ENCODE measurements at regions not wholly inside any gene's neighbourhood (a gene's known extent, or its start where the extent isn't known, plus 50 kb on each side); places are given as distances from the start of the nearest gene placed in this dataset.

- Histone ChIP-seq H3K9me3 (peaks cover 0 to 4% (median 0%) of the 10 kb centered on the region in 3 donors), H3K27me3 (no peaks in the 10 kb centered on the region), H3K36me3 (peaks cover 0 to 11% of the 10 kb centered on the region in 2 donors), H3K27ac (no peak overlapping the region), H3K4me3 (no peak overlapping the region), H3K4me1 (peaks cover 0 to 17% (median 0%) of the 10 kb centered on the region in 3 donors)
- 86 to 88% methylated on average over 2 of the region's 2 CpGs for WGBS, 2 donors (ENCODE audit: low coverage in 1 of 2)
- no peak for ATAC-seq
- TF ChIP-seq POLR2AphosphoS5 (IDR thresholded peaks at IDR 0.05), result no peak
- TF ChIP-seq POLR2A (IDR thresholded peaks at IDR 0.05), result no peak
- no peak for TF ChIP-seq EP300 (IDR thresholded peaks at IDR 0.05)
Observed at GRCh38 chr3:64932016-64932518, 244.3 kb upstream of the ADAMTS9 start.

- peaks cover 0 to 11% of the 10 kb centered on the region in 2 donors for H3K36me3 ChIP-seq
- WGBS, 2 donors (ENCODE audit: low coverage in 1 of 2), result 94 to 100% methylated on average over 2 of the region's 2 CpGs
- no peak overlapping the region for H3K4me3 ChIP-seq
- no peak overlapping the region for H3K27ac ChIP-seq
- peaks cover 0 to 4% (median 0%) of the 10 kb centered on the region in 3 donors for H3K9me3 ChIP-seq
- TF ChIP-seq EP300 (IDR thresholded peaks at IDR 0.05) (no peak), POLR2A (IDR thresholded peaks at IDR 0.05) (no peak), POLR2AphosphoS5 (IDR thresholded peaks at IDR 0.05) (no peak), CTCF (IDR thresholded peaks at IDR 0.05) (no peak)
- ATAC-seq, result no peak
- H3K4me1 ChIP-seq, result peaks cover 0 to 5% (median 0%) of the 10 kb centered on the region in 3 donors
- H3K27me3 ChIP-seq, result no peaks in the 10 kb centered on the region
Observed at GRCh38 chr3:64930891-64931290, 243.1 kb upstream of the ADAMTS9 start.

- no peaks in the 10 kb centered on the region for H3K4me1 ChIP-seq
- H3K9me3 ChIP-seq, result peaks cover 0 to 4% (median 0%) of the 10 kb centered on the region in 3 donors
- no peaks in the 10 kb centered on the region for H3K27me3 ChIP-seq
- TF ChIP-seq POLR2AphosphoS5 (IDR thresholded peaks at IDR 0.05), result no peak
- no peak for TF ChIP-seq EP300 (IDR thresholded peaks at IDR 0.05)
- no peak for TF ChIP-seq CTCF (IDR thresholded peaks at IDR 0.05)
- no peak for TF ChIP-seq POLR2A (IDR thresholded peaks at IDR 0.05)
- ATAC-seq, result peak; percentile 39
- peaks cover 0 to 12% of the 10 kb centered on the region in 2 donors for H3K36me3 ChIP-seq
- 61 to 72% methylated on average over 3 of the region's 3 CpGs for WGBS, 2 donors (ENCODE audit: low coverage in 1 of 2)
- no peak overlapping the region for H3K4me3 ChIP-seq
- H3K27ac ChIP-seq, result no peak overlapping the region
Observed at GRCh38 chr3:64928683-64929082, 240.9 kb upstream of the ADAMTS9 start.

- Histone ChIP-seq H3K27me3 (no peaks in the 10 kb centered on the region), H3K9me3 (peaks cover 0 to 4% (median 0%) of the 10 kb centered on the region in 3 donors), H3K4me3 (no peak overlapping the region), H3K27ac (no peak overlapping the region), H3K4me1 (no peaks in the 10 kb centered on the region), H3K36me3 (peaks cover 0 to 14% of the 10 kb centered on the region in 2 donors)
- TF ChIP-seq EP300 (IDR thresholded peaks at IDR 0.05) (no peak), CTCF (IDR thresholded peaks at IDR 0.05) (no peak), POLR2A (IDR thresholded peaks at IDR 0.05) (no peak), POLR2AphosphoS5 (IDR thresholded peaks at IDR 0.05) (no peak)
- ATAC-seq, result no peak
- WGBS, 2 donors (ENCODE audit: low coverage in 1 of 2), result 68 to 80% methylated on average over 1 to 3 of the region's 3 CpGs
Observed at GRCh38 chr3:64927689-64928088, 239.9 kb upstream of the ADAMTS9 start.

- no peak for ATAC-seq
Observed at GRCh38 chr3:64925575-64925974, 237.8 kb upstream of the ADAMTS9 start.

More at GRCh38 chr3:64925575-64925974, 237.8 kb upstream of the ADAMTS9 start:
- H3K9me3 ChIP-seq, result no peaks in the 10 kb centered on the region
- H3K4me3 ChIP-seq, result no peak overlapping the region
- H3K27me3 ChIP-seq, result no peaks in the 10 kb centered on the region
- H3K27ac ChIP-seq, result no peak overlapping the region
- TF ChIP-seq POLR2AphosphoS5 (IDR thresholded peaks at IDR 0.05) (no peak), CTCF (IDR thresholded peaks at IDR 0.05) (no peak), POLR2A (IDR thresholded peaks at IDR 0.05) (no peak), EP300 (IDR thresholded peaks at IDR 0.05) (no peak)
- WGBS, 2 donors (ENCODE audit: low coverage in 1 of 2), result 89 to 100% methylated on average over 1 of the region's 2 CpGs
- no peaks in the 10 kb centered on the region for H3K4me1 ChIP-seq
- H3K36me3 ChIP-seq, result peaks cover 0 to 8% of the 10 kb centered on the region in 2 donors

All from gastroesophageal sphincter (tissue), 4 donors.